HG03521 (cell line): ENCODE measurements at regions not wholly inside any gene's neighbourhood (a gene's known extent, or its start where the extent isn't known, plus 50 kb on each side); places are given as distances from the start of the nearest gene placed in this dataset.

Source experiments
- ATAC-seq: cut with Tn5 transposase; IDR thresholded peaks from one replicate; pipeline ENCODE4 v1.9.1; 2021; ENCODE audit warnings: mild to moderate bottlenecking, moderate library complexity; ENCODE audit not compliant: unreplicated experiment

DNA sequence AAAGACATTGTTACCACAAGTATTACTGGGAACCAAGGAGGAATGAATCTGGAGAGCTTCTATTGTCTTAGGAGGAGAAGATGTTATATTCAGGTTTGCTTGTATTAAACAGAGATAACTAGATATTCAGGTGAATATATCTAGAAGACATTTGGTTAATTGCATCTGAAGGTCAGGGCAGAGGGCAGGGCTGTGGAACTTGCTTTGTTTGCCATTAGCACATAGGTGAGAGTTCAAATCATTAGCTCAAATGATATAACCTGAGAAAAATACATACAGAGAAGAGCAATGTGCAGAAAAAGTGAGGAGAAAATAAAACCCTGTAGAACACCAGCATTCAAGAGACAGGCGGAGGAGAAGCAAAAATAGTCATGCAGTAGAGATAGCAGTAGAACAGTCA, 116.8 kb downstream of the DNAJB9 start:
- ATAC-seq, result no peak

DNA sequence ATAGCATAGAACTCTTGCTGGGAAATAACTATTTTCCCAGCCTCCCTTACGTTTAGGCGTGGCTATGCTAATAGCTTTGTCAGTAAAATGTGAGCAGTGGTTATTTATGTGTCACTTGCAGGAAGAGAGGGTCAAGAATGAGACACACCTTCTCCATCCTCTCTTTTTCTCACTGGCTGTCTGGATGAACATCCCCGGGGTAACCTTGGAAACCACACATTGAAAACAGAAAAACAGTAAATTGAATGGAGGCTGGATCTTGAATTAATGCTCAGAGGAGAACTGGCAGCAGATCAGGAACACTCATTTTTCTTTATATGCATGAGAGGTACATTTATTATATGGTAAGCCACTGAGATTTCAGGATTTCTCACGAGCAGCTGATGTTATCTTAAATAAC, 127.6 kb downstream of the DNAJB9 start:
- ATAC-seq, result no peak

DNA sequence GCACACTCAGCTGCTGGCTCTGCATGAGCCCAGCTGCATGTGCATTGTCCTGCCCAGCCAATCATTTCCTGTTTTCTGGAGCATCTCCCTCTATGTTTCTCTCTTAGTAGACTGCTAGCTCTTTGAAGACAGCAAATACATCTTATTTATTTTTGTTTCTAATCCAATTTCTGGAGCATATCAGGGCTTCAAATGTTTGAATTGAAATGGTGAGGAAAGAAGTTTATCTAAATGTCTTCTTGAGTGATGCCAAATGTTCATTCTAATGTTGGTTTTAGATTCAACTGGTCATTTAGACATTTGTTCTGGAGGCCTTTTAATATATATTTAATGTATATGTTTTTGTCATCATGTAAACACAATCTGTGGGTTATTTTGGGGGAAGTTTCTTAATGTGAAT, 141.9 kb downstream of the DNAJB9 start:
- no peak for ATAC-seq

DNA sequence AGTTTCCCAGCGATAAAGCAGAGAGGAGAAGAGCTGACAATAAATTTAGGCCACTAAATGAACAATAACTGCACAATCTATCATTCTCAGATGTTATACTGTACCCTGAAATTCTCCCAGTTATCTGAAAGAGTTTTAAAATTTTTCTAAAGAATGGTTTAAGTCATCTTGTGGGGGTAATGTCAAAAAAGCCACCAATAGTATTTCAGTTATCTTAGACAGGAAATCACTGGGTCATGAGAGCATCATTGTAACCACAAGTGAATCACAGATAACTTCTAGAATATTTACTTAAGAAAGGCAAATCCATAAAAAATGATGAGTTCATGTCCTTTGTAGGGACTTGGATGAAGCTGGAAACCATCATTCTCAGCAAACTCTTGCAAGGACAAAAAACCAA, 147.1 kb downstream of the DNAJB9 start:
- ATAC-seq, result no peak

DNA sequence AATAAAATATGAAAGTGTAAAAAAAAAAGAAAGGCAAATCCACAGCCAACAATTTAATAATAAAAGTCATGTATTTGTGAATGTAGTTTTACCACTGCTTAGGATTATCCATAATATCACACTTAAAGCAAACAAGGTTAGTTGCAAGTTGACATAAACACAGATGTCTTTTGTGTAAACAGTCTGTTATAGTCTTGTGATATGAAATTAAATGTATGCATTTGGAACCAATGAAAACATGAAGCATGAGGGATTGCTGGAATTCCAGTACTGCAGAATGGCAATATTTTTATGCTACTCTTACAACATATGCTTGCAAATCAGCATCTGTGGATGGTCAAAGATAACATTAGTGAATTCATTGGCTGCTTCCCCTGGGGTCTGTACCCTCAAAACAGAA, 148.1 kb downstream of the DNAJB9 start:
- no peak for ATAC-seq

DNA sequence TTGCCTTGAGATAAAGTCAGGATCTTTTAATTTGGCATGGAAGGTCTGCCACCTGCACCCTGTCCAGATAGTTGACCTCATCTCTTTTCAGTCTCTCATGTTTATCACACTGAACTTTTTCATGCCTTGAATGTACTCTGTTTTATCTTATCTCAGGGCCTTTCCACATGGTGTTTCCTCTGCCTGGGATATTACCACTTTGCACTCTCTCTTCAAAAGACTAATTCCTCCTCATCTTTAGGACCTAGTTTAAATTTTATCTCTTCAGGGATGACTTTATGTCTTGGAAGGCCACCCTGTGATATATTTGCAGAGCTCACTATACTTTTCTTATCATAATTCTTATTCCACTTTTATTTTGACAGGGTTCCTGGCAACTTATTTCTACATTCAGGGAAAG, 150.0 kb downstream of the DNAJB9 start:
- no peak for ATAC-seq

DNA sequence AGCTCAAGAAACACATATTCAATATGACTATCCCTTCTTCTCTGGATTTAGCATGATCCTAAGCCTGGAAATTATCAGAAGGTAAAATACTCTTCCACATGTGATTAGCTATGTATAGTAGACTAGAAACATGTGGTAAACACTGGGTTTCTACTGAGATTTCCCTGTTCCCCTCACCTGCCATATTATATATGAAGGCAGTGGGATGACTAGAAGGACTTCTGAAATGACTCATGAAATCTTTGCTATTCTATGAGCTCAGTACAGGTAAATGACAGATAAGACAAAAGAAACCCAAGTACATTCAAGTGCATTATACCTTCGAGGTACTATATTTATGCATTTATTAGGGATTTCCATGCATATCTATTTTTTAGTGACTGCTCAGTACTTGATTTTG, 152.9 kb downstream of the DNAJB9 start:
- no peak for ATAC-seq

DNA sequence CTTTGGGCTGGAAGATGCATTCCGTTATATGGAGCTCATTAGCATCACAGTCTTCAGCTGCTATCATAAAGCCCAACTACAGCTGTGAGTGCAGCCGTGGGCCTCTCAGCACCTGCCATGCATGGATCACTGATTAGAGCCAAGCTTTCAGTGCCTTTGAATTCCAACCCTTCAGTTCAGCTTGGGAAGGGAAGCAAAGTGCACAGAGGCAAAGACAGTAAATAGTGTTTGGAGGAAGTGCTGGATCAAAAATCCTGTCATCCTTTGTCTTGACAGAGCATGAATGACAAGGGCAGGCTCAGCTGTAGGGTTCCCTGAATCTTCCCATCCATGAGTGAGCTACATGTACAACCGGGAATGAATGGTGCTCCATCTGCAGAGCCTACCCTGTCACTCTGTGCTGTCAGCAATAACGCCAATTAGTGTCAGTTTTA, 153.7 kb downstream of the DNAJB9 start:
- ATAC-seq, result no peak

DNA sequence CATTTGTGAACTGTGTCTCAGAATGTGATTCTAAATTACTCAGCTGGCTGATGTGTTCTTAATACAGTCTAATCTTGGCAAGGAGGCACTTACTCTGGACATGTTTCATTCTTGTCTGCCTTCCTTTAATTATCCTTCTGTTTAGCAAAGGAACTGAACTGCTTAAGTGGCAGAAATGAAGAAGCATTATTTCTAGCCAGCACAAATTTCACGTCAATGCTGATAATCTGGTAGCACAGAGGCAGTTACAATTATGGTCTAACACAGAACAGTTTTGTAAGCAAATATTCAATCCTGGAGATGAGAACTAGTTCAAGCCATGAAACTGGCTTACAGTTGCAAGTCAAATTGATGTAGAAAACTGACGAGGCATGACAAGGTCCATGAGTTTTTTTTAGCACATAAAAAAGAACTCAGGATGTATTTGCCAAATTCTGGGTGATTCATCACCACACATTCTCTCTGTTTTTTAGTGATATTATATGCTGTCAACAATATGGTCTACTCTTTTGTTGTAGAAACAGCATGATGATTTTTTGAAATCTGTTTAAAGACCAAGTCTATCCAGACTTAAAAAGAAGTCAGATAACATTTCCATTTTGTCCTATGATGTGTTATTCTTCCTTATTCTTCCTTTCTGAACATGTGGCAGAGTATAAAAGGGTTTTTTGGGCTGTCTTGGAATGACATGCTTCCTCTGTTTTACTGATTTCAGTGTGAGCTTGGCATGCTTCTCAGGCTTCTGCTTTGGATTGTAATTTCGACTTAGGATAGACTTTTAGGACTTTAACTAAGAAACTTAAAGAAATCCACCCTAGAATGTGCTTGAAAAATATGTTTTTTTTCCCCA, 154.8 kb downstream of the DNAJB9 start:
- ATAC-seq, result no peak

DNA sequence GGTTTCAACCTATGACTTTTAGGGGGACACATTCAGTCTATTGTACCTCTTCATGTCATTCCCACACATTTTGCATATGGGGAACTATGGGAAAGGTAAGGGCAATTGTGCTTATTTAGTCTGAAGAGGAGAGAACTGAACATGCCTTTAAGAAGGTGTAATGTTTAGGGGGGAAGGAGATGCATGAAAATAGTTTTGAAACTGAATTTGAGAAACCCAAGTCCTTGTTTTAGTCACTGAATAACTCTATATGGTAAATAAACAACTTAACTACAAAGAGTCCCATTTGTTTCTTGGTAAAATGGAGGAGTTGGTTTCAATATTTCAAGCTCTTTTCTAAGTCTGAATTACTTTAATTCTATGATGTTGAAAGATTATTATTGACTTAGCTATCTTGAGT, 166.1 kb downstream of the DNAJB9 start:
- ATAC-seq, result no peak

DNA sequence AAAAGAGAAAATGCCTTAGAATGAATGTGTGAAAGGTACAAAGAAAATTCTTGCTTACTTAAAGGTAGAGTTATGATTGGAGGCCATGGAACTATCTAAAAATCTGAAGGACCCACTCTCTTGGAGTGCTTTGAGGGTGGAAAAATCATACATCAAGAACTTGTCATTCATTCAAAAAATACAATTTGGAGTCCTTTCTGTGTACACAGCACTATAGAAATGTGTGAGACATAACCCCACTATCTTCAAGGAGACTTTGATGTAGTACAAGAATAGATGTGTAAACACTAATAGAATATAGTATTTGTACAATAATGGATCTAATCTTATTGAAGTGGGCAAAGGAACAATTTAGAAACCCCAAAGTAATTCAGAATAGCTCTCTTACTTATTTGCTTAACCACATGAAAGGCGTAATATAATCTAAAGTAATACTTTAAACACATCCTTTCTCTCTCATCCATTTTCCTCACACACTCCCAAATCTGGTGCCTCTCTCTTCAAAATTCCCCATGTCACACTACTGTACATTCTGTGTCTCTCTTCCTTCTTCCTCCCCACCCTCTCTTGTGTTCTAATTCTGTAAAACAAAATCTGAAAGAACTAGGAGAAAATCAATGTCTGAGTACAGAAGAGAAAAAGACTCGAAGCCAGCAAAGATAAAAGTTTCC, 166.7 kb downstream of the DNAJB9 start:
- ATAC-seq, result no peak

DNA sequence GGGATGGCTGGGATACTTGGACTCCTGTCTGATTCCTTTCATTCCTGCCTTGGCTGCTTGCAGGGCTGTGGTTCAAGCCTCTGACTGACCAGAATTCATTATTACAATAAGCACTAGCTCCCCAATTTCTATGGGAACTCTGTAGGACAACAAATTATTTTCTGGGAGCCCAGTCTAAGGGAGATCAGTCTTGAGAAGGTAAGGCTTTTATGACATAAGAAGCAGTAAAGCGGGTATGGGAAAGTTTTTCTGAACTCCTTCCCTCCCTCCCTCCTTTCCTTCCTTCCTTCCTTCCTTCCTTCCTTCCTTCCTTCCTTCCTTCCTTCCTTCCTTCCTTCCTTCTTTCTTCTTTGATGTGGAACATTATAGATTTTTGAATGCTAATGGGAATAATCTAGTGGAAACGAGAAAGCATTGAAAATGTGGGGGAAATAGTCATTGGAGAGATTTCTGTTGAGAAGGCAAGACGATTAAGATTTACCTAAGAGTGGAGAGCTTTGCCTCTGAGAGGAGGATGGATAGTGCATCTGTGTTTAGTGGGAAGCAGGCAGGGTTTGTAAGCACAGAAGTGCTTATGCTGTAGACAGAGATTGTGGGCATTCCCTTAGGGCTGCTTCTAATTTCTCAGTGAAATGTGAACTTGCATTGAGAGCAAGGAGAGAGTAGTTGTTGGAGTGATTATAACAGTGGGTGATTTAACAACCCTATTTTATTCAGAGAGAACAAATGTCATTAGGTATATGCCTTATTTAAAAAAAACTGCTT, 201.5 kb downstream of the DNAJB9 start:
- no peak for ATAC-seq

DNA sequence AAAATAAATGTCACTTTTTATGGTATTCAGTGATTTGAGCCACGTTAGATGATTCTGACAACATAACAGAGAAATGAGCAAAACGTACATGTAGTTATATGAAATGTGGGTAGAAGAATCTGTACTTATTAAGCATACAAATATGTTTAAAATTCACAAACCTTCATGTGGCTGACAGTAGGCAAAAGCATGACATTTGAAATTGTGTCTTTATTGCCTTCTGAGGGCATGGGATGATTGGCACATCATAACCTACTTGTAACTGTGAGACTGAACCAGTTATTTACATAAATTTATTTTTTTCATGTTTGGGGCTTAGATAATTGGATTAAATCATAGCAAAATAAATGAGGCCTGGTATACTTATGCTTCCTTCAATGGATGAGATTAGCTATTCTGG, 202.2 kb downstream of the DNAJB9 start:
- no peak for ATAC-seq

DNA sequence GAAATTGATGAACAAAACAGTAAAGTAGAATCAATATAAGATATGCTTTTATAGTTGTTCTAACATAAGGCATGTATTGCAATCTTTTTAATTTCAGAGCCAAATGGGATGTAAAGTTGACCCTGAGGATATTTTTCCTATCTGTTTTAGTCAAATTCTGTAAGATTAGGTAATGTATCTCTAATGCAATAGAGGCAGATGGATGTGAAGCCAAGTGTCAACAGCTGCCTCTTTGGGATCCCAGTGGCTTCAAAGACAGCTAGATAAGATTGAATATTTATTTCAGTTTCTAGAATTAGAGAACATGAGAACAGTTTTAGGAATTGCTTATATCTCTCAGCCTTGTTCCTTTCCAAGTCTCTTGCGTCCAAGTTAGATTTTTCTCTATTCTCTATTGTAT, 208.3 kb downstream of the DNAJB9 start:
- ATAC-seq, result no peak

DNA sequence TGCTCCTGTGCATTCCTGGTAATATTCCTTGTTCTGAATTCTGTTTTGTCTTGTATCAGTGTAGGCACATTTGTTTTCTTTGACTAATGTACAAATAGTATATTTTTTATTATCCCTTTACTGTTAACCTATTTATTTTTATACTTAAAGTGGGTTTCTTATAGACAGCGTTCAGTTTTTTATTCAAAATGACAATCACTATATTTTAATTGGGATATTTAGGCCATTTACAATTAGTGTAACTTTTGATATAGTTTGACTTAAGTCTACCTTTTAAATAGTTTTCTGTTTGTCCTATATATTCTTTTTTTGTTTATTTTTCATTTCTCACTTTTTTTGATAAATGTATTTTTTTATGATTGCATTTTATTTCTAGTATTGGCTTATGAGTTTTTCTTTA, 219.8 kb downstream of the DNAJB9 start:
- ATAC-seq, result no peak

DNA sequence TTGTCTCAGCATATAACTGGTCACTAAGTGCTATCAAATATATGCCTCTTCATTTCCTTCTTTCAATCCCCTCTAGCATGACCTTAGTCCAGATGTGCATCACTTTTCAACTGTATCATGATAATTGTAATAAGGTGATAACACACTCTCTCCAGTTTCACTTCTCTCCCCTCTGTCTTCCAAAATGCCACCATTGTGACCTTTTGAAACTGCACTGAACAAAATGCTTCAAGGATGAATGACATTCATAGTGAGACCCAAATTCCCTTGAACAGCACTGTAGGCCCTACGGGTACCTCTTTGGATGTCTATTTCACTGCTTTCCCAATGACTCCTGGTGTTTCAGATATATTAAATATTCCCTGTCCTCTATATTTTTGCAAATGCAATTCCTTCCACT, 224.8 kb downstream of the DNAJB9 start:
- ATAC-seq, result no peak

DNA sequence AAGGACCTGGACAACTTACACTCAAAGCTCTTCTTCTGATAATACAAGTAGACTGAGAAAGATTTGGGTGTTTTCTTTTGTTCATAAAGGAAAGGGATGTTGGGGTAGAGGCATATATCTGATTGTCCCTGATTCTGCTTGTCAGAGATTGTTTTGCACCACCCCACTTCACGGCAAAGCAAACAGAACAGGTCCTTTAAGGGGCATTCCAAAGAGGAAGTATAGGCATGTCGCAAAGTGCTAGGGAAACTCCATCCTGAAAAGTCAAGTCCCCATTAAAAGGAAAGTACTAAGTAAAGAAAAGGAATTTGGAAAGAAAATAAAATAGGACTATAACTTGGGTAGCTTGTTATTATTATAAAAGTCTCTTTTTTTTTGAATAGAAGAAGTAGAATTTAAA, 233.0 kb downstream of the DNAJB9 start:
- ATAC-seq, result no peak

DNA sequence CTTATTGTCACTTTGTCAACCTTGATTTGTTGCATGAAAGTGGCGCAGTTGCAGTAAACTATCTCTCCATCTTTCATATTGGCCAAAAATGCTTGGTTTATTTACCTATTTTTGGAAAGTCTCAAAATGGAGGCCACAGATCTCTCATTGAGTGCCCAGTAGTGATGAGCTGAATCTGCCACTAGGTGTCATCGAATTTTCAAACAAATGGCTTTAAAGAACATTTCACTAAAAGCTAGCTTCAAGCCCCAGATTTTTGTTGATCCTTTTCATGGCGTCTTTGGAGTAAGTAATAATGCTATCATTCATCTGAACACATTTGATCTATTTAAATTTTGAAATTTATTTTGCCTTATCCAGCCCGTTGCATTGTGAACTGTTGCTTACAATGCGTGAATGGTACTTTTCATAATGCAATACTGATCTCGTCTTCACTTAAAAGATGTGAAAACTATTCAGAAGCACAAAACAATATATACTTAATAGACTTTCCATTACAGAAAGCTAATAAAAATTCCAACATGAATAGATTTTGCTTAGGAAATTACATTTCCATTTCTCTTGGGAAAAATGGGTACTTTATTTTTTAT, 236.2 kb downstream of the DNAJB9 start:
- ATAC-seq, result no peak

DNA sequence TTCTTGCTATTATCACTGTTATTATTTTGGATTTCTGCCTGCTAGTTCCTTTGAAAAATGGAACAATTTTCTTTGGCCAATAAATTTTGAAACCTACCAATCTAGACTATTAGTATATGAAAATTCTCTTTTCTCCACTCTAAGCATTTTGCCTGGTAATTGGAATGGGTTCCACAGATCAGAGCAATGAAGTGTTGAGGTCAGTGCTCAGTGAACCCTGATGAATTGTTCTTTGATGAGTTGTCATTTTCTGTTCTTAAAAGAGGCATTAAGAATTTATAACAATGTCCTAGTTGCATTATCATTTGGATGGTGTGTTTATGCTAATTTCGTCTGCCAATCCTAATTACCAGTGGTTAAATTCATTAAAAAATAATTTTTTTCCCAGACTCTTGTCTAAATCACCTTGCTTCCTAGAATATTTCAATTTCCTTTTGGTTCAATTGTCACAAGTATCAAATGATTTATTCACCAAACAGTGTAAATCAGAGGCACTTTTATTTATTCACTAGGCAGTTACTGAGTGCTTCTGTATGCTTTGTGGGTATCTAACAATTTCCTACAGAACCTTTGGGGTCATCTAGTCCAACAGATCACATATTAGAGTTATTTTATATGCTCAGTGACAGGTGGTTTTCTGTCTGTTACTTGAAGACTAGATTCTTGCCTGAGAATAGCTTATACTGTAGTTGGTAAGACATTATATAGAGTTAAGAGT, 239.0 kb downstream of the DNAJB9 start:
- no peak for ATAC-seq

DNA sequence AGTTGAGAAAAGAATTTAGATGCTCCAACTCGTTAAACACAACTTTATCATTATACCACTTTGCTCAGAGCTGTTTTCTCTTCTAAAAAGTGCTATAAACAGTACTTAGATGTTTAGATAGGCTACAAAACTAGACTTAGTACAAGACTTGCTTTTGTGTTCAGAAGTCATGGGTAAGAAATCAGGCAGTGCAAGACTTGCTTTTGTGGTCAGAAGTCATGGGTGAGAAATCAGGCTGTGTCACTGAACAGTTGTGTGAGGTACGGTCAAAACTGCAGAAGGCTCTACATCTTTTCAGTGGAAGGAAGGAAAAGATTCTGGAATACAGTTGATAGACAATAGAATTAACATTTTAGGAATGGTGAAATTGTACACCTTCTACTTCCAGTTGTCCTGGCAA, 239.7 kb downstream of the DNAJB9 start:
- ATAC-seq, result no peak
